Endodermal cell (in vitro differentiated cells): ENCODE measurements at regions not wholly inside any gene's neighbourhood (a gene's known extent, or its start where the extent isn't known, plus 50 kb on each side); places are given as distances from the start of the nearest gene placed in this dataset.

Experiments used
- DNase-seq: peaks from one replicate; pipeline ENCODE4 v3.0.0-alpha.2; 2017
- H3K27ac ChIP-seq: 2 replicates; pipeline ENCODE4 v1.5.1; 2013; ENCODE audit warnings: mild to moderate bottlenecking, low read depth, low read length, moderate library complexity
- H3K27me3 ChIP-seq: 2 replicates; pipeline ENCODE4 v1.6.1; 2013; ENCODE audit warnings: mild to moderate bottlenecking, low read length, moderate library complexity; ENCODE audit not compliant: insufficient read depth, control insufficient read depth, poor library complexity, severe bottlenecking
- H3K36me3 ChIP-seq: 2 replicates; pipeline ENCODE4 v1.7.0; 2013; ENCODE audit warnings: mild to moderate bottlenecking, low read length, moderate library complexity; ENCODE audit not compliant: control insufficient read depth, insufficient read depth
- H3K4me1 ChIP-seq: one replicate; pipeline ENCODE4 v1.7.0; 2013; ENCODE audit warnings: low read length; ENCODE audit not compliant: control insufficient read depth, insufficient read depth
- H3K4me3 ChIP-seq: 2 replicates; pipeline ENCODE4 v1.5.1; 2013; ENCODE audit warnings: mild to moderate bottlenecking, low read length, moderate library complexity
- H3K9ac ChIP-seq: 2 replicates; pipeline ENCODE4 v1.6.1; 2013; ENCODE audit warnings: mild to moderate bottlenecking, low read length, moderate library complexity; ENCODE audit not compliant: poor library complexity, severe bottlenecking; ENCODE audit errors: extremely low read depth
- H3K9me3 ChIP-seq: 2 replicates; pipeline ENCODE4 v1.6.1; 2013; ENCODE audit warnings: mild to moderate bottlenecking, low read length, moderate library complexity; ENCODE audit not compliant: control insufficient read depth
- H3K27ac Mint-ChIP-seq: 2 replicates; pipeline ENCODE4 v1.8.0; 2020; ENCODE audit warnings: mixed read lengths
- H3K27me3 Mint-ChIP-seq: 2 replicates; pipeline ENCODE4 v1.8.0; 2021; ENCODE audit warnings: mild to moderate bottlenecking, mixed read lengths; ENCODE audit not compliant: insufficient read depth
- H3K36me3 Mint-ChIP-seq: 2 replicates; pipeline ENCODE4 v1.8.0; 2020; ENCODE audit warnings: low read depth, mixed read lengths
- H3K4me1 Mint-ChIP-seq: 2 replicates; pipeline ENCODE4 v1.8.0; 2020; ENCODE audit warnings: mixed read lengths
- H3K4me3 Mint-ChIP-seq: 2 replicates; pipeline ENCODE4 v1.8.0; 2020; ENCODE audit warnings: mild to moderate bottlenecking, moderate library complexity, mixed read lengths
- H3K9me3 Mint-ChIP-seq: 2 replicates; pipeline ENCODE4 v1.8.0; 2020; ENCODE audit warnings: mild to moderate bottlenecking, mixed read lengths
- CTCF ChIP-seq: fragments of 200-600 bp; sonication (generic); conservative IDR thresholded peaks from 2 replicates; pipeline ENCODE4 v1.5.0; 2021; ENCODE audit warnings: antibody characterized with exemption, mild to moderate bottlenecking
- WGBS, 2 experiments: methylation state at CpG; one replicate each; pipeline versions ENCODE4 v1.1.5 to v1.1.7; 2013; ENCODE audit warnings: missing lambda C conversion rate in 2 of 2, mixed read lengths in 1 of 2; ENCODE audit not compliant: insufficient coverage in 1 of 2, insufficient read length in 1 of 2; 5-methylcytosine and 5-hydroxymethylcytosine counted together

GRCh38 chr5:128662997-128663396, 125.0 kb upstream of the FBN2 start:
- Mint-ChIP-seq H3K36me3 (no peaks in the 10 kb centered on the region), H3K27me3 (peaks cover 57% of the 10 kb centered on the region), H3K4me1 (peaks cover 1% of the 10 kb centered on the region), H3K4me3 (no peak overlapping the region), H3K27ac (no peak overlapping the region), H3K9me3 (peaks cover 18% of the 10 kb centered on the region)
- Histone ChIP-seq H3K36me3 (no peaks in the 10 kb centered on the region), H3K4me1 (no peaks in the 10 kb centered on the region), H3K27ac (no peak overlapping the region), H3K9ac (no peak overlapping the region), H3K9me3 (peaks cover 18% of the 10 kb centered on the region), H3K4me3 (no peak overlapping the region), H3K27me3 (peaks cover 68% of the 10 kb centered on the region)
- TF ChIP-seq CTCF = no peak
- no peak for DNase-seq
- 100% methylated on average over 1 of the region's 2 CpGs; no CpG with 5 or more reads in 1 of the 2 experiments for WGBS, 2 experiments

GRCh38 chr5:128665747-128666355, 127.8 kb upstream of the FBN2 start:
- Mint-ChIP-seq H3K4me3 (no peak overlapping the region), H3K9me3 (peaks cover 4% of the 10 kb centered on the region), H3K4me1 (peaks cover 9% of the 10 kb centered on the region), H3K27me3 (peaks cover 37% of the 10 kb centered on the region), H3K27ac (no peak overlapping the region), H3K36me3 (no peaks in the 10 kb centered on the region)
- H3K9ac ChIP-seq = no peak overlapping the region
- no peak overlapping the region for H3K27ac ChIP-seq
- H3K4me3 ChIP-seq = no peak overlapping the region
- no peaks in the 10 kb centered on the region for H3K4me1 ChIP-seq
- H3K9me3 ChIP-seq = peaks cover 3% of the 10 kb centered on the region
- 77 to 84% methylated on average over 5 of the region's 5 CpGs for WGBS, 2 experiments
- TF ChIP-seq CTCF = no peak
- no peaks in the 10 kb centered on the region for H3K36me3 ChIP-seq
- peaks cover 46% of the 10 kb centered on the region for H3K27me3 ChIP-seq
- no peak for DNase-seq

GRCh38 chr5:128667152-128667551, 129.1 kb upstream of the FBN2 start:
- no peaks in the 10 kb centered on the region for H3K36me3 ChIP-seq
- peaks cover 46% of the 10 kb centered on the region for H3K27me3 ChIP-seq
- no peaks in the 10 kb centered on the region for H3K9me3 ChIP-seq
- peak; percentile 71 for TF ChIP-seq CTCF
- H3K4me3 ChIP-seq = no peak overlapping the region
- peaks cover 18% of the 10 kb centered on the region for H3K4me1 Mint-ChIP-seq
- H3K36me3 Mint-ChIP-seq = no peaks in the 10 kb centered on the region
- no peak overlapping the region for H3K27ac Mint-ChIP-seq
- WGBS, 2 experiments = 79 to 83% methylated on average over 1 of the region's 1 CpG
- H3K4me1 ChIP-seq = no peaks in the 10 kb centered on the region
- peaks cover 36% of the 10 kb centered on the region for H3K27me3 Mint-ChIP-seq
- H3K4me3 Mint-ChIP-seq = no peak overlapping the region
- H3K9me3 Mint-ChIP-seq = no peaks in the 10 kb centered on the region
- no peak overlapping the region for H3K9ac ChIP-seq
- no peak overlapping the region for H3K27ac ChIP-seq
- DNase-seq = no peak
